ENCODE measurements at regions not wholly inside any gene's neighbourhood (a gene's known extent, or its start where the extent isn't known, plus 50 kb on each side); places are given as distances from the start of the nearest gene placed in this dataset.
"Not testable (repeated sequence)": the region's sequence is repeated elsewhere in the genome, so short reads cannot be mapped to it uniquely, and the experiment has no call there.

DNA sequence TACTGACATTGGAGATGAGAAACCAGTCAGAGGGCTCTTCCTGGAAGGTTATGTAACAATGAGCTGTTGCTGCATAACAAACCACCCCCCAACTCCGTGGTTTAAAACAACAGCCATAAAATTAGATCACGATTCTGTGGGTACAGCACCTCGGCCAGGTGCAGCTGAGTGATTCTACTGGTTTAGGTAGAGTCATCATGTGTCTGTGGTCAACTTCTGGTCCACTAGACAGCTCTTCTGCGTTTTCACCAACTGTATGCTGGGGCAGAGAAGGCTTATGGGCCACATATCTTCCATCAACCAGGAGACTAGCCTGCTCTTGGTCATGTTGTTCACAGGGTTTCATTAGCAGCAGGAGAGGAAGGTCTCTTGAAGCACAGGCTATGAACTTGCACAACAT is 585.5 kb downstream of the KCTD12 start:
- Mint-ChIP-seq H3K4me3 (no peak overlapping the region), H3K4me1 (no peaks in the 10 kb centered on the region), H3K9me3 (peaks cover 4% of the 10 kb centered on the region), H3K27me3 (ENCODE audit: low read depth) (no peaks in the 10 kb centered on the region), H3K27ac (no peak overlapping the region), H3K36me3 (no peaks in the 10 kb centered on the region)
- no peak for DNase-seq (ENCODE audit: low spot score in 2 of 2, unreplicated experiment in 2 of 2)
- no peak for TF ChIP-seq CTCF (IDR thresholded peaks at IDR 0.05; ENCODE audit: unreplicated experiment)

- H3K4me1 Mint-ChIP-seq: no peaks in the 10 kb centered on the region
- no peak for DNase-seq (ENCODE audit: low spot score in 2 of 2, unreplicated experiment in 2 of 2)
- no peak overlapping the region for H3K4me3 Mint-ChIP-seq
- no peaks in the 10 kb centered on the region for H3K27me3 Mint-ChIP-seq (ENCODE audit: low read depth)
- no peak for TF ChIP-seq CTCF (IDR thresholded peaks at IDR 0.05; ENCODE audit: unreplicated experiment)
- peaks cover 8% of the 10 kb centered on the region for H3K9me3 Mint-ChIP-seq
- no peak overlapping the region for H3K27ac Mint-ChIP-seq
- peaks cover 2% of the 10 kb centered on the region for H3K36me3 Mint-ChIP-seq
These were observed 588.9 kb downstream of the KCTD12 start for GRCh38 chr13:76297331-76297730.

GRCh38 chr13:76296751-76297150 is 589.5 kb downstream of the KCTD12 start:
- no peak overlapping the region for H3K27ac Mint-ChIP-seq
- peaks cover 8% of the 10 kb centered on the region for H3K9me3 Mint-ChIP-seq
- H3K36me3 Mint-ChIP-seq: peaks cover 2% of the 10 kb centered on the region

GRCh38 chr13:76295020-76295419 is 591.2 kb downstream of the KCTD12 start:
- not testable (repeated sequence) for H3K4me3 Mint-ChIP-seq; H3K9me3 Mint-ChIP-seq; H3K36me3 Mint-ChIP-seq; DNase-seq (ENCODE audit: low spot score in 2 of 2, unreplicated experiment in 2 of 2); H3K4me1 Mint-ChIP-seq; H3K27me3 Mint-ChIP-seq (ENCODE audit: low read depth); H3K27ac Mint-ChIP-seq

More at GRCh38 chr13:76296751-76297150, 589.5 kb downstream of the KCTD12 start:
- H3K4me1 Mint-ChIP-seq: no peaks in the 10 kb centered on the region
- no peak overlapping the region for H3K4me3 Mint-ChIP-seq
- H3K27me3 Mint-ChIP-seq (ENCODE audit: low read depth): no peaks in the 10 kb centered on the region
- no peak for TF ChIP-seq CTCF (IDR thresholded peaks at IDR 0.05; ENCODE audit: unreplicated experiment)
- no peak for DNase-seq (ENCODE audit: low spot score in 2 of 2, unreplicated experiment in 2 of 2)

DNA sequence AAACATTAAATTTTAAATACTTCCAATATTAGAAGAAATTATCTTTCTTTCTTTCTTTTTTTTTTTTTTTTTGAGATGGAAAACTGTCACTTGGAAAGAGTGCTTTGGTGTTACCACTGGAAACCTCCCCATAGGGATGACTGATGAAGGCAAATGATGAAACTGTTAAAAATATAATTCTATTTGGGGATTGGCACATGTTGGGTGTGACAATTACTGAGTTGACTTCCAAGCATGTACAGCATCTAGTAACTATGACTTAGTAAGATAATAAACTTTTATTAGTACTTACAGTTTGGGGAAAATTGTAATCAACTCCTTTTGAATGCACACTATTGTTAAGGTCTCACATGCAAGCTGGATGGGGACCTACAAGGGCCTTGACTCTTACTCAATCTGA is 592.5 kb downstream of the KCTD12 start:
- Mint-ChIP-seq H3K27me3 (ENCODE audit: low read depth) (no peaks in the 10 kb centered on the region), H3K36me3 (peaks cover 2% of the 10 kb centered on the region), H3K4me1 (peaks cover 2% of the 10 kb centered on the region), H3K9me3 (peaks cover 4% of the 10 kb centered on the region), H3K27ac (no peak overlapping the region), H3K4me3 (no peak overlapping the region)
- TF ChIP-seq CTCF (IDR thresholded peaks at IDR 0.05; ENCODE audit: unreplicated experiment): no peak
- no peak for DNase-seq (ENCODE audit: low spot score in 2 of 2, unreplicated experiment in 2 of 2)

GRCh38 chr13:76293346-76293745 is 592.9 kb downstream of the KCTD12 start:
- no peak for TF ChIP-seq CTCF (IDR thresholded peaks at IDR 0.05; ENCODE audit: unreplicated experiment)
- Mint-ChIP-seq H3K36me3 (peaks cover 2% of the 10 kb centered on the region), H3K27ac (no peak overlapping the region), H3K9me3 (peaks cover 4% of the 10 kb centered on the region), H3K27me3 (ENCODE audit: low read depth) (no peaks in the 10 kb centered on the region), H3K4me3 (no peak overlapping the region), H3K4me1 (peaks cover 2% of the 10 kb centered on the region)
- DNase-seq (ENCODE audit: low spot score in 2 of 2, unreplicated experiment in 2 of 2): no peak
